Esophagus squamous epithelium (tissue), 5 donors: ENCODE measurements at regions not wholly inside any gene's neighbourhood (a gene's known extent, or its start where the extent isn't known, plus 50 kb on each side); places are given as distances from the start of the nearest gene placed in this dataset.

Source experiments
- DNase-seq: peaks from one replicate; lab custom pipeline; 2025; lab: John Stamatoyannopoulos, UW
- H3K27ac ChIP-seq, 4 donors: fragments of 200-600 bp; sonication (generic); one replicate each; pipeline ENCODE4 v1.5.1; 2016 to 2019; ENCODE audit warnings: mild to moderate bottlenecking in 1 of 4
- H3K27me3 ChIP-seq, 4 donors: fragments of 200-600 bp; sonication (generic); 1 replicate in 3 of 4; 2 replicates in 1 of 4; pipeline versions ENCODE4 v1.5.1 to v1.6.0; 2017 to 2021; ENCODE audit warnings: antibody characterized with exemption in 1 of 4
- H3K36me3 ChIP-seq, 3 donors: fragments of 200-600 bp; sonication (generic); one replicate each; pipeline ENCODE4 v1.5.1; 2016 to 2019
- H3K4me1 ChIP-seq, 3 donors: fragments of 200-600 bp; sonication (generic); one replicate each; pipeline ENCODE4 v1.5.1; 2017 to 2019
- H3K4me3 ChIP-seq, 4 donors: fragments of 200-600 bp; sonication (generic); 1 replicate in 3 of 4; 2 replicates in 1 of 4; pipeline ENCODE4 v1.5.1; 2016 to 2019; ENCODE audit warnings: mild to moderate bottlenecking in 2 of 4, moderate library complexity in 1 of 4
- H3K9me3 ChIP-seq, 3 donors: fragments of 200-600 bp; sonication (generic); one replicate each; pipeline ENCODE4 v1.5.1; 2016 to 2019
- POLR2A ChIP-seq, 4 donors: fragments of 450-650 bp; IDR thresholded peaks; one replicate each; pipeline ENCODE4 v1.6.1; 2017; ENCODE audit warnings: antibody characterized with exemption in 4 of 4, mild to moderate bottlenecking in 4 of 4, moderate library complexity in 3 of 4
- WGBS, 2 donors: methylation state at CpG; one replicate each; pipeline ENCODE4 v1.1.5; 2018; 5-methylcytosine and 5-hydroxymethylcytosine counted together
- intact Hi-C: fragments of 100-400 bp; cut with DNase I; formaldehyde crosslinking; loops from one replicate; pipeline ENCODE4 v1.15.0; 2022
- TF ChIP-seq, protein P1 (sequence below), 6 experiments: fragments of 450-650 bp in 4 of 6; fragments of 200-600 bp in 2 of 6; sonication (generic) in 2 of 6; IDR thresholded peaks; one replicate each; pipeline ENCODE4 v1.5.1; 2016 to 2019; ENCODE audit warnings: antibody characterized with exemption in 6 of 6, mild to moderate bottlenecking in 4 of 6, moderate library complexity in 4 of 6
- donor health status: DM: yes; HTN: yes; CAD: no.

DNA sequence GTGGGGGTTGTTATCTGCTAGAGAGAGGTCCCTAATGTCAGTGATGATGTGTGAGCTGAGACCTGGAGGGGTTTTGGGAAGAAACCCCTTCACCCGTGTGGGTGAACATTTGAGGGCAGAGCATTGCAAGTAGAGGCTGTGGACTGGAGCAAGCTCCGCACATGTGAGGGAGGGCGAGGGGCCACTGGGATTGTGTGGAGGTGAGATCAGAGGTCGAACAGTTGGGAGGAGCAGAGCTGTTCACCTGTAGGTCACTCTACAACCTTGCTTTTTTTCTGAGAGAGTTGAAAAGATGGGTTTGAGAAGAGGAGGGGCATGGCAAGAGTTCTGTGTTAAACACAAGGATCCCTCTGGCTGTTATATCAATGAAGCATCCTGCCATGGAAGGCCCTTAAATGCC is 480.4 kb upstream of the ZNF608 start:
- intact Hi-C loops, result no loop called here
- Histone ChIP-seq H3K27ac (no peak overlapping the region), H3K4me1 (no peaks in the 10 kb centered on the region), H3K36me3 (no peaks in the 10 kb centered on the region), H3K9me3 (no peaks in the 10 kb centered on the region), H3K4me3 (no peak overlapping the region), H3K27me3 (no peaks in the 10 kb centered on the region)
- WGBS, 2 donors, result 89 to 95% methylated on average over 4 of the region's 4 CpGs
- no peak for DNase-seq
- TF ChIP-seq, protein P1, sequence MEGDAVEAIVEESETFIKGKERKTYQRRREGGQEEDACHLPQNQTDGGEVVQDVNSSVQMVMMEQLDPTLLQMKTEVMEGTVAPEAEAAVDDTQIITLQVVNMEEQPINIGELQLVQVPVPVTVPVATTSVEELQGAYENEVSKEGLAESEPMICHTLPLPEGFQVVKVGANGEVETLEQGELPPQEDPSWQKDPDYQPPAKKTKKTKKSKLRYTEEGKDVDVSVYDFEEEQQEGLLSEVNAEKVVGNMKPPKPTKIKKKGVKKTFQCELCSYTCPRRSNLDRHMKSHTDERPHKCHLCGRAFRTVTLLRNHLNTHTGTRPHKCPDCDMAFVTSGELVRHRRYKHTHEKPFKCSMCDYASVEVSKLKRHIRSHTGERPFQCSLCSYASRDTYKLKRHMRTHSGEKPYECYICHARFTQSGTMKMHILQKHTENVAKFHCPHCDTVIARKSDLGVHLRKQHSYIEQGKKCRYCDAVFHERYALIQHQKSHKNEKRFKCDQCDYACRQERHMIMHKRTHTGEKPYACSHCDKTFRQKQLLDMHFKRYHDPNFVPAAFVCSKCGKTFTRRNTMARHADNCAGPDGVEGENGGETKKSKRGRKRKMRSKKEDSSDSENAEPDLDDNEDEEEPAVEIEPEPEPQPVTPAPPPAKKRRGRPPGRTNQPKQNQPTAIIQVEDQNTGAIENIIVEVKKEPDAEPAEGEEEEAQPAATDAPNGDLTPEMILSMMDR (IDR thresholded peaks at IDR 0.05), result no peak
- TF ChIP-seq POLR2A (IDR thresholded peaks at IDR 0.05), result no peak

DNA sequence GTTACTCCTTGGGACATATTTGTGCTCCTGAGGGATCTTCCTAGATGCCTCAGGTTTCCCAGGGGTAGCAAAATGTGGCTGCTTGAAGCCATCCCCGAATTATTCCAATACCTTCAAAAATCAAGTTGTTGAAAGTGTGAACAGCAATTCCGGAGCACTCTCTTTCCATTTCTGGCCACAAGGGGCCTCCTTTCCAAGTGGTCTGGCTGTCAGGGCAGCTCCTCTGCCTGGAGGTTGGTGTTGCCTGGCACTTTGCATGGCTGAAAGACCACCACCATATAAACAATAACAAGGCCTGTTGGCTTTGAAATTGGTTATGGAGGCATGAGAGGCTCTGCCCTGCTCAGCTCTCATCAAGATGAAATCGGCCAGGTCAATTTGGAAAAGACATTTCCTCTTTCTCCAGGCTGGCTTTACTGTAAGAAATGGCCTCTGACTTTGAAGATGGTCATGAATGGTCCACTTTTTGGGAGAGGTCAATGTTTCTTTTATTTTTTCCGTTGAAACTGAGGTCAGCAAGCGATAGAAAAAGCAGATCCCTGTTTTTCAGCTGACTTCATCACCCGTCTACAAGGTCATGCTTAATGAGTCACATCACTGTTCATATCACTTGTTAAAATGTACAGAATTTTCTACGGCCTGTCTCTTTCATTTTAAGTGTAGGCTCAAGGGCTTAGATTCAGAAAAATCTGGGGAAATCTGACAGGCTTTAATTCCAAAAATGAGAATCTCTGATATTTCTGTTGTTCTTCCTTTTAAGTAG is 481.1 kb upstream of the ZNF608 start:
- Histone ChIP-seq H3K36me3 (no peaks in the 10 kb centered on the region), H3K4me3 (no peak overlapping the region), H3K27me3 (no peaks in the 10 kb centered on the region), H3K9me3 (no peaks in the 10 kb centered on the region), H3K27ac (no peak overlapping the region), H3K4me1 (peaks cover 0 to 3% (median 1%) of the 10 kb centered on the region in 3 donors)
- no peak for DNase-seq
- 80 to 85% methylated on average over 6 to 7 of the region's 7 CpGs for WGBS, 2 donors
- no peak for TF ChIP-seq POLR2A (IDR thresholded peaks at IDR 0.05)
- TF ChIP-seq, protein P1 (IDR thresholded peaks at IDR 0.05), result peak in 2 of 6 experiments; percentile 23 to 51
- intact Hi-C loops, result no loop called here

DNA sequence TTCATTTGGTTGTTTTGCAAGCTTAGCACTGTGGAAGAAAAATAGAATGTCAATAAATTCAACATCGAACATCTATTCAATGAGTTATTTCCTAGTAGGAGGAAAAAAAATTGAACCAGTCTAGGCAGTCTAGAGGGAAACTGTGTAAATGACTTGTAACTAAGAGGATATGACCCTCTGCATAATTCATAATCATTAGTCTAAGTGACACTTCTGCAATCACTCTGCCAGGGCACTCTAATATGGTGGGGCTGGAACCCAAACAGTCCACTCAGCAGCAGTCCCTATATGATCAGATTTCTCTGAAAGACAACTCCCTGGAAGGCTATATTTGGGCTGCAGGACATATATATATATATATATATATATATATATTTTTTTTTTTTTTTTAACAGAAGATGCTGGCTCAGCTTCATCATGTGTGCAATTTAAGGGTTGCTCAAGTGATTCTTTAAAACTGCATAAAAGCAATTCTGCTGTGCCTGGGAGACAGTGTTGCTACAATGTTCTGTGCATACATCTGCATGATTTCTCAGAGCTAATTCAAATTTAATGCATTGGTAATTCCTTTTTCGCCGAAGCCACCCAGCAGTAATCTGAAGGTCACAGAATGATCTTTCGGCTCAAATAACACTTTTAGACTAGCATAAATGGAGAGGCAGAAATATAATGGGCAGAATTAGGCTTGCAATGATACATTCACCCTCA is 482.1 kb upstream of the ZNF608 start:
- Histone ChIP-seq H3K36me3 (no peaks in the 10 kb centered on the region), H3K4me1 (peaks cover 0 to 10% (median 4%) of the 10 kb centered on the region in 3 donors), H3K27me3 (no peaks in the 10 kb centered on the region), H3K27ac (no peak overlapping the region), H3K4me3 (no peak overlapping the region), H3K9me3 (no peaks in the 10 kb centered on the region)
- no peak for DNase-seq
- TF ChIP-seq, protein P1 (IDR thresholded peaks at IDR 0.05), result no peak
- no peak for TF ChIP-seq POLR2A (IDR thresholded peaks at IDR 0.05)
- intact Hi-C loops, result no loop called here
- WGBS, 2 donors, result 64 to 65% methylated on average over 4 of the region's 4 CpGs

DNA sequence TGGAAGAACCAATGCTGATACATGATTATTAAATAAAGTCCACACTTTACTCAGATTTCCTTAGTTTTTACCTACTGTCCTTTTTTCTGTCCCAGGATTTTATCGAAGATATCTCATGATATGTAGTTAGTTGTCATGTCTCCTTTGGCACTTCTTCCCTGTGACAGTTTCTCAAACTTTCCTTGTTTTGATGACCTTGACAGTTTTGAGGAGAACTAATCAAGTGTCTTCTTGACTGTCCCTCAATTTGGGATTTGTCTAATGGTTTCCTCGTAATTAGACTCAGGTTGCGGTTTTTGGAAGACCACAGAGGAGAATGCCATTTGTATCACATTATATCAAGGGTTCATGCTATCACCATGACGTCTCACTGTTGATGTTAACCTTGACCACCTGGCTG is 483.1 kb upstream of the ZNF608 start:
- TF ChIP-seq, protein P1 (IDR thresholded peaks at IDR 0.05), result no peak

DNA sequence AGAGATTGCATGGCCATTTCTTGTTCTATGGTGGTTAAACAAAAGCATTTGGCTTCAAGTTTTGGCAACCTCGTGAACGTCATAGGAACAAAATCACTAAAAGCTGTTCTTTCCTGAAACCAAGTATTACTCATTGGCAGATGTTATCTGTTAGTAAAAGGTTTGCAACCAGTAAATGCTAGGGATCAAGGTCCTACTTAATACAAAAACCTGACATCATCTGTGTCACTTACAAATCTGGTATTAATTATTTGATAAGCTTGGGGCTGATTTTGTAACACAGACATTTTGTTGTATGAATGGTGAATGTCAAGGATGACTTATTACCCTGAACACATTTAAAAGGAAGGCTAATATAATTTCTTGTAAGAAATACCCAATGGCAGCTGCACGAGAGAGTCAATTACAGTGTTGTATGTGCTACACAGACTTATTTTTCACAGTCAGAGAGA is 486.4 kb upstream of the ZNF608 start:
- Histone ChIP-seq H3K27ac (no peak overlapping the region), H3K9me3 (no peaks in the 10 kb centered on the region), H3K4me1 (peaks cover 0 to 10% (median 4%) of the 10 kb centered on the region in 3 donors), H3K27me3 (no peaks in the 10 kb centered on the region), H3K36me3 (no peaks in the 10 kb centered on the region), H3K4me3 (no peak overlapping the region)
- intact Hi-C loops, result no loop called here
- 30% methylated on average over 3 of the region's 3 CpGs for WGBS, 2 donors
- no peak for DNase-seq
- no peak for TF ChIP-seq POLR2A (IDR thresholded peaks at IDR 0.05)
- TF ChIP-seq, protein P1 (IDR thresholded peaks at IDR 0.05), result no peak

More for the DNA sequence above, 483.1 kb upstream of the ZNF608 start:
- H3K36me3 ChIP-seq, result no peaks in the 10 kb centered on the region
- H3K27ac ChIP-seq, result no peak overlapping the region
- WGBS, 2 donors, result 97 to 99% methylated on average over 4 of the region's 4 CpGs
- peaks cover 0 to 10% (median 4%) of the 10 kb centered on the region in 3 donors for H3K4me1 ChIP-seq
- intact Hi-C loops, result no loop called here
- no peaks in the 10 kb centered on the region for H3K9me3 ChIP-seq
- H3K27me3 ChIP-seq, result no peaks in the 10 kb centered on the region
- H3K4me3 ChIP-seq, result no peak overlapping the region
- no peak for DNase-seq
